SK-N-SH (cell line): ENCODE measurements at regions not wholly inside any gene's neighbourhood (a gene's known extent, or its start where the extent isn't known, plus 50 kb on each side); places are given as distances from the start of the nearest gene placed in this dataset.

Source experiments
- CTCF ChIA-PET: fragments of 300-600, 350-600 bp; formaldehyde crosslinking; extraction: SDS; loops from one replicate; lab custom pipeline; 2021; lab: Yijun Ruan, JAX
- POLR2A ChIA-PET: fragments of 350-600 bp; sonication (Branson Sonifier 250); formaldehyde crosslinking; extraction: SDS; loops from one replicate; lab custom pipeline; 2020; ENCODE audit warnings: antibody characterized with exemption, inconsistent platforms; lab: Yijun Ruan, JAX
- DNase-seq: peaks from one replicate; pipeline ENCODE4 v3.0.0; 2012
- H2AFZ ChIP-seq: fragments of 200-600 bp; sonication (generic); 2 replicates; pipeline ENCODE4 v1.8.1; 2016; ENCODE audit warnings: antibody characterized with exemption, mild to moderate bottlenecking, low read depth
- H3F3A ChIP-seq: fragments of 200-600 bp; sonication (generic); replicated peaks from 2 replicates; pipeline ENCODE3; 2016; ENCODE audit warnings: antibody characterized with exemption, mild to moderate bottlenecking; ENCODE audit not compliant: insufficient read depth
- H3K27ac ChIP-seq, 2 experiments: fragments of 200-500 bp in 1 of 2; fragments of 200-600 bp in 1 of 2; sonication (Bioruptor generic) in 1 of 2; sonication (generic), shearing (Covaris generic) in 1 of 2; 2 replicates each; pipeline versions ENCODE4 v1.5.1 to v1.6.1; 2014 to 2016; ENCODE audit warnings: low read depth in 2 of 2, inconsistent platforms in 1 of 2, low read length in 1 of 2, mild to moderate bottlenecking in 1 of 2, mixed read lengths in 1 of 2
- H3K27me3 ChIP-seq: fragments of 200-600 bp; sonication (generic), shearing (Covaris generic); 2 replicates; pipeline ENCODE4 v1.6.1; 2016; ENCODE audit warnings: mixed run types; ENCODE audit not compliant: insufficient read depth
- H3K36me3 ChIP-seq, 2 experiments: fragments of 200-500 bp in 1 of 2; fragments of 200-600 bp in 1 of 2; sonication (Bioruptor generic) in 1 of 2; sonication (generic) in 1 of 2; replicated peaks in 1 of 2; 2 replicates each; pipeline versions ENCODE3 to v1.5.1; 2014 to 2016; ENCODE audit warnings: low read length in 1 of 2, mild to moderate bottlenecking in 1 of 2; ENCODE audit not compliant: insufficient read depth in 2 of 2, control insufficient read depth in 1 of 2
- H3K4me1 ChIP-seq, 2 experiments: fragments of 200-500 bp in 1 of 2; fragments of 200-600 bp in 1 of 2; sonication (Bioruptor generic) in 1 of 2; sonication (generic), shearing (Covaris generic) in 1 of 2; 2 replicates each; pipeline versions ENCODE4 v1.5.1 to v1.6.1; 2014 to 2016; ENCODE audit warnings: low read depth in 1 of 2, low read length in 1 of 2, mixed run types in 1 of 2; ENCODE audit not compliant: insufficient read depth in 2 of 2, control insufficient read depth in 1 of 2
- H3K4me2 ChIP-seq: fragments of 200-600 bp; sonication (generic), shearing (Covaris generic); 2 replicates; pipeline ENCODE4 v1.6.1; 2017; ENCODE audit warnings: mixed run types
- H3K4me3 ChIP-seq, 2 experiments: fragments of 200-500 bp in 1 of 2; fragments of 200-600 bp in 1 of 2; sonication (Bioruptor generic) in 1 of 2; sonication (generic), shearing (Covaris generic) in 1 of 2; 2 replicates each; pipeline versions ENCODE4 v1.5.1 to v1.8.1; 2014 to 2016; ENCODE audit warnings: low read depth in 2 of 2, inconsistent platforms in 1 of 2, low read length in 1 of 2, mild to moderate bottlenecking in 1 of 2, mixed read lengths in 1 of 2, moderate library complexity in 1 of 2
- H3K79me2 ChIP-seq: fragments of 200-600 bp; sonication (generic); 2 replicates; pipeline ENCODE4 v1.8.1; 2017; ENCODE audit warnings: mild to moderate bottlenecking; ENCODE audit not compliant: insufficient read depth
- H3K9ac ChIP-seq: fragments of 200-600 bp; sonication (generic); 2 replicates; pipeline ENCODE4 v1.6.1; 2017; ENCODE audit warnings: mixed run types
- H3K9me2 ChIP-seq: fragments of 200-600 bp; sonication (generic); 2 replicates; pipeline ENCODE4 v1.6.1; 2017; ENCODE audit warnings: mixed run types
- H3K9me3 ChIP-seq: fragments of 200-600 bp; sonication (generic); 2 replicates; pipeline ENCODE4 v1.6.1; 2017; ENCODE audit warnings: mixed run types, mild to moderate bottlenecking, moderate library complexity
- H4K20me1 ChIP-seq: fragments of 200-600 bp; sonication (generic); 2 replicates; pipeline ENCODE4 v1.6.1; 2017; ENCODE audit warnings: mild to moderate bottlenecking, mixed run types; ENCODE audit not compliant: insufficient read depth
- ELF1 ChIP-seq: IDR thresholded peaks from 2 replicates; pipeline ENCODE4 v1.4.0; 2012
- EP300 ChIP-seq, 2 experiments: IDR thresholded peaks; 2 replicates each; pipeline versions ENCODE4 v1.4.0 to v1.6.1; 2012; ENCODE audit warnings: borderline replicate concordance in 1 of 2, low read depth in 1 of 2, low read length in 1 of 2
- FOSL2 ChIP-seq: IDR thresholded peaks from 2 replicates; pipeline ENCODE4 v1.4.0; 2012; ENCODE audit warnings: low read depth, mild to moderate bottlenecking, moderate library complexity, borderline replicate concordance
- FOXM1 ChIP-seq: IDR thresholded peaks from 2 replicates; pipeline ENCODE4 v1.4.0; 2012; ENCODE audit warnings: low read depth, mild to moderate bottlenecking
- JUND ChIP-seq: IDR thresholded peaks from 2 replicates; pipeline ENCODE4 v1.4.0; 2012
- MAX ChIP-seq: IDR thresholded peaks from 2 replicates; pipeline ENCODE4 v1.4.0; 2012; ENCODE audit warnings: low read depth
- MEF2A ChIP-seq: IDR thresholded peaks from 2 replicates; pipeline ENCODE4 v1.4.0; 2012; ENCODE audit warnings: low read depth, borderline replicate concordance
- MXI1 ChIP-seq: IDR thresholded peaks from 2 replicates; pipeline ENCODE4 v1.6.1; 2012; ENCODE audit warnings: mild to moderate bottlenecking, low read depth, low read length, improper control_type of control experiment
- NRF1 ChIP-seq: IDR thresholded peaks from 2 replicates; pipeline ENCODE4 v1.6.1; 2012; ENCODE audit warnings: low read depth, mild to moderate bottlenecking, low read length
- PBX3 ChIP-seq: IDR thresholded peaks from 2 replicates; pipeline ENCODE4; 2012
- RAD21 ChIP-seq: IDR thresholded peaks from 2 replicates; pipeline ENCODE4 v1.6.1; 2012; ENCODE audit warnings: mild to moderate bottlenecking, low read length
- REST ChIP-seq: IDR thresholded peaks from 2 replicates; pipeline ENCODE4 v1.6.1; 2012; ENCODE audit warnings: mild to moderate bottlenecking, low read depth, low read length, moderate library complexity
- RFX5 ChIP-seq: IDR thresholded peaks from 2 replicates; pipeline ENCODE4 v1.6.1; 2012; ENCODE audit warnings: mild to moderate bottlenecking, improper control_type of control experiment, low read length
- SIN3A ChIP-seq: IDR thresholded peaks from 2 replicates; pipeline ENCODE4 v1.6.1; 2012; ENCODE audit warnings: low read depth, mild to moderate bottlenecking, low read length, moderate library complexity, borderline replicate concordance
- TAF1 ChIP-seq: IDR thresholded peaks from 2 replicates; pipeline ENCODE4 v1.6.1; 2012; ENCODE audit warnings: low read depth, mild to moderate bottlenecking, low read length, moderate library complexity, borderline replicate concordance
- TCF12 ChIP-seq: IDR thresholded peaks from 2 replicates; pipeline ENCODE4 v1.4.0; 2012
- USF1 ChIP-seq: IDR thresholded peaks from 2 replicates; pipeline ENCODE4 v1.4.0; 2012; ENCODE audit warnings: low read depth, borderline replicate concordance
- YY1 ChIP-seq: IDR thresholded peaks from 2 replicates; pipeline ENCODE4 v1.4.0; 2012; ENCODE audit warnings: low read depth, mild to moderate bottlenecking
- ZBTB33 ChIP-seq: IDR thresholded peaks from 2 replicates; pipeline ENCODE4 v1.4.0; 2012; ENCODE audit warnings: low read depth, borderline replicate concordance
- WGBS: methylation state at CpG from one replicate; pipeline ENCODE4 v1.1.6; 2017; ENCODE audit warnings: low lambda C conversion rate; 5-methylcytosine and 5-hydroxymethylcytosine counted together

- TF ChIP-seq SIN3A, result no peak
- TF ChIP-seq FOSL2, result no peak
- TF ChIP-seq PBX3, result no peak
- no peak for TF ChIP-seq USF1
- no peak for TF ChIP-seq ELF1
- TF ChIP-seq JUND, result no peak
- no peak for TF ChIP-seq ZBTB33
- no peak for TF ChIP-seq YY1
- no peak for TF ChIP-seq RAD21
- TF ChIP-seq, all 33 proteins: peak for 0
Measured at GRCh38 chr13:80530902-80531301, 190.0 kb upstream of the SPRY2 start (continued).

- TF ChIP-seq YY1 (no peak), TCF12 (0 out of 2 replicates have a peak, but pooled peaks have one; percentile 2)
- ChIA-PET CTCF (no interaction called here), POLR2A (no interaction called here)
- no peaks in the 10 kb centered on the region for H3K36me3 ChIP-seq
- H3K4me1 ChIP-seq, result peaks cover 0 to 7% of the 10 kb centered on the region in 2 experiments; a peak in 2 of 4 replicates
- H3K4me3 ChIP-seq, result no peak overlapping the region
- H3K27ac ChIP-seq, result peak overlapping the region in 1 of 2 experiments; percentile 48; a peak in 2 of 4 replicates
- H3K9me2 ChIP-seq, result no peaks in the 10 kb centered on the region
- DNase-seq, result no peak
- peaks cover 11% of the 10 kb centered on the region for H3F3A ChIP-seq
- H3K27me3 ChIP-seq, result no peaks in the 10 kb centered on the region
- WGBS, result 57% methylated on average over 4 of the region's 4 CpGs
- H3K9ac ChIP-seq, result no peak overlapping the region
- no peaks in the 10 kb centered on the region for H3K9me3 ChIP-seq
- H3K4me2 ChIP-seq, result no peak overlapping the region
- H2AFZ ChIP-seq, result no peak overlapping the region
- no peaks in the 10 kb centered on the region for H3K79me2 ChIP-seq
- H4K20me1 ChIP-seq, result no peaks in the 10 kb centered on the region
Measured at GRCh38 chr13:80530191-80530590, 189.3 kb upstream of the SPRY2 start.

GRCh38 chr13:80529734-80530133 lies 188.8 kb upstream of the SPRY2 start:
- no peaks in the 10 kb centered on the region for H3K9me2 ChIP-seq
- no peaks in the 10 kb centered on the region for H3K36me3 ChIP-seq
- H2AFZ ChIP-seq, result no peak overlapping the region
- H4K20me1 ChIP-seq, result no peaks in the 10 kb centered on the region
- peak overlapping the region in 1 of 2 experiments; percentile 48; a peak in 2 of 4 replicates for H3K27ac ChIP-seq
- ChIA-PET CTCF (no interaction called here), POLR2A (no interaction called here)
- no peaks in the 10 kb centered on the region for H3K79me2 ChIP-seq
- H3F3A ChIP-seq, result peaks cover 11% of the 10 kb centered on the region
- H3K4me3 ChIP-seq, result no peak overlapping the region
- H3K9me3 ChIP-seq, result no peaks in the 10 kb centered on the region
- peaks cover 0 to 7% of the 10 kb centered on the region in 2 experiments; a peak in 2 of 4 replicates for H3K4me1 ChIP-seq
- no peak overlapping the region for H3K9ac ChIP-seq
- WGBS, result 64% methylated on average over 3 of the region's 3 CpGs
- H3K27me3 ChIP-seq, result no peaks in the 10 kb centered on the region
- no peak overlapping the region for H3K4me2 ChIP-seq
- DNase-seq, result no peak
- no peak for TF ChIP-seq FOSL2
- TF ChIP-seq MEF2A, result no peak
- TF ChIP-seq MAX, result no peak
- TF ChIP-seq RAD21, result no peak
- no peak for TF ChIP-seq EP300 (IDR thresholded peaks at IDR 0.05; ENCODE audit: borderline replicate concordance in 1 of 2, low read depth in 1 of 2, low read length in 1 of 2)
- TF ChIP-seq RFX5, result no peak
- TF ChIP-seq SIN3A, result no peak
- TF ChIP-seq FOXM1, result no peak
- TF ChIP-seq TAF1, result no peak
- TF ChIP-seq MXI1, result no peak
- no peak for TF ChIP-seq NRF1
- no peak for TF ChIP-seq JUND
- no peak for TF ChIP-seq REST
- TF ChIP-seq ELF1, result no peak
